Mesenchymal stem cell (in vitro differentiated cells and primary cell): ENCODE measurements at regions not wholly inside any gene's neighbourhood (a gene's known extent, or its start where the extent isn't known, plus 50 kb on each side); places are given as distances from the start of the nearest gene placed in this dataset.

Source experiments
- DNase-seq: peaks from one replicate; pipeline ENCODE4 v3.0.0-alpha.2; 2013
- H2AFZ ChIP-seq: one replicate; pipeline ENCODE4 v1.6.1; 2013; ENCODE audit warnings: low read depth, mild to moderate bottlenecking, control low read depth, inconsistent platforms, low read length, moderate library complexity
- H2AK5ac ChIP-seq: 2 replicates; pipeline ENCODE4 v1.6.1; 2013; ENCODE audit warnings: low read length, moderate library complexity, mild to moderate bottlenecking, inconsistent platforms; ENCODE audit not compliant: severe bottlenecking
- H2BK120ac ChIP-seq: one replicate; pipeline ENCODE4 v1.6.1; 2013; ENCODE audit warnings: low read depth, mild to moderate bottlenecking, inconsistent platforms, low read length, moderate library complexity
- H2BK12ac ChIP-seq, 2 experiments: one replicate each; pipeline ENCODE4 v1.6.1; 2013; ENCODE audit warnings: inconsistent platforms in 2 of 2, low read length in 2 of 2, mild to moderate bottlenecking in 2 of 2, moderate library complexity in 2 of 2, control low read depth in 1 of 2
- H2BK15ac ChIP-seq: one replicate; pipeline ENCODE4 v1.6.1; 2013; ENCODE audit warnings: mild to moderate bottlenecking, low read depth, inconsistent platforms; ENCODE audit not compliant: poor library complexity, severe bottlenecking
- H2BK5ac ChIP-seq: 2 replicates; pipeline ENCODE4 v1.6.1; 2013; ENCODE audit warnings: low read depth, mild to moderate bottlenecking, low read length, control low read depth, inconsistent platforms; ENCODE audit not compliant: poor library complexity, severe bottlenecking
- H3K14ac ChIP-seq, 2 experiments: one replicate each; pipeline ENCODE4 v1.6.1; 2013; ENCODE audit warnings: inconsistent platforms in 2 of 2, low read length in 2 of 2, control low read depth in 1 of 2, mild to moderate bottlenecking in 1 of 2, moderate library complexity in 1 of 2
- H3K18ac ChIP-seq, 2 experiments: one replicate each; pipeline ENCODE4 v1.6.1; 2013; ENCODE audit warnings: inconsistent platforms in 2 of 2, low read length in 2 of 2, control low read depth in 1 of 2, low read depth in 1 of 2, mild to moderate bottlenecking in 1 of 2
- H3K23ac ChIP-seq, 2 experiments: one replicate each; pipeline ENCODE4 v1.6.1; 2013; ENCODE audit warnings: inconsistent platforms in 2 of 2, low read length in 2 of 2, mild to moderate bottlenecking in 2 of 2, moderate library complexity in 2 of 2, control low read depth in 1 of 2
- H3K27ac ChIP-seq: 2 replicates; pipeline ENCODE4 v1.5.1; 2013; ENCODE audit warnings: mild to moderate bottlenecking, moderate library complexity, low read length, control low read depth, inconsistent platforms; ENCODE audit not compliant: poor library complexity, severe bottlenecking
- H3K27me3 ChIP-seq, 2 experiments: 2 replicates each; pipeline versions ENCODE4 v1.6.1 to v1.7.0; 2013; ENCODE audit warnings: low read length in 2 of 2, mild to moderate bottlenecking in 2 of 2, moderate library complexity in 2 of 2, control low read depth in 1 of 2, inconsistent platforms in 1 of 2; ENCODE audit not compliant: control insufficient read depth in 1 of 2, insufficient read depth in 1 of 2
- H3K36me3 ChIP-seq, 2 experiments: 2 replicates each; pipeline versions ENCODE4 v1.6.1 to v1.7.0; 2013; ENCODE audit warnings: low read length in 2 of 2, control low read depth in 1 of 2, inconsistent platforms in 1 of 2, low read depth in 1 of 2, mild to moderate bottlenecking in 1 of 2; ENCODE audit not compliant: insufficient read depth in 2 of 2, control insufficient read depth in 1 of 2
- H3K4ac ChIP-seq, 2 experiments: one replicate each; pipeline ENCODE4 v1.6.1; 2013; ENCODE audit warnings: inconsistent platforms in 2 of 2, low read length in 2 of 2, mild to moderate bottlenecking in 2 of 2, moderate library complexity in 2 of 2, control low read depth in 1 of 2, low read depth in 1 of 2
- H3K4me1 ChIP-seq: 2 replicates; pipeline ENCODE4 v1.6.1; 2013; ENCODE audit warnings: low read depth, low read length, control low read depth; ENCODE audit not compliant: control insufficient read depth, insufficient read depth
- H3K4me2 ChIP-seq: 2 replicates; pipeline ENCODE4 v1.6.1; 2013; ENCODE audit warnings: low read length, mild to moderate bottlenecking, inconsistent platforms; ENCODE audit not compliant: poor library complexity, severe bottlenecking
- H3K4me3 ChIP-seq, 2 experiments: 2 replicates each; pipeline versions ENCODE4 v1.5.1 to v1.7.0; 2013; ENCODE audit warnings: low read length in 2 of 2, mild to moderate bottlenecking in 2 of 2, control low read depth in 1 of 2, low read depth in 1 of 2; ENCODE audit not compliant: insufficient read depth in 1 of 2
- H3K79me1 ChIP-seq: replicated peaks from 2 replicates; pipeline ENCODE4 v1.6.1; 2013; ENCODE audit warnings: mild to moderate bottlenecking, control low read depth, low read length, inconsistent platforms; ENCODE audit not compliant: poor library complexity, severe bottlenecking
- H3K9ac ChIP-seq: 2 replicates; pipeline ENCODE4 v1.7.0; 2013; ENCODE audit warnings: mild to moderate bottlenecking, low read length, moderate library complexity
- H3K9me3 ChIP-seq: 2 replicates; pipeline ENCODE4 v1.7.0; 2013; ENCODE audit warnings: mild to moderate bottlenecking, low read length; ENCODE audit not compliant: control insufficient read depth
- H4K8ac ChIP-seq: one replicate; pipeline ENCODE4 v1.6.1; 2013; ENCODE audit warnings: inconsistent platforms, mild to moderate bottlenecking, low read length, moderate library complexity
- H4K91ac ChIP-seq: one replicate; pipeline ENCODE4 v1.6.1; 2013; ENCODE audit warnings: mild to moderate bottlenecking, low read length, inconsistent platforms
- WGBS: methylation state at CpG from one replicate; pipeline ENCODE4 v1.1.7; 2013; ENCODE audit warnings: mixed read lengths; 5-methylcytosine and 5-hydroxymethylcytosine counted together

- H2BK5ac ChIP-seq, result no peak overlapping the region
- peaks cover 57 to 95% of the 10 kb centered on the region in 2 experiments for H3K27me3 ChIP-seq
- H3K14ac ChIP-seq, result no peak overlapping the region
- DNase-seq, result no peak
- no peak overlapping the region for H3K4me3 ChIP-seq
- no peak overlapping the region for H2BK120ac ChIP-seq
- no peak overlapping the region for H4K91ac ChIP-seq
- no peak overlapping the region for H2AFZ ChIP-seq
- H2BK15ac ChIP-seq, result no peak overlapping the region
- H3K4me2 ChIP-seq, result no peak overlapping the region
- H3K18ac ChIP-seq, result no peak overlapping the region
- no peaks in the 10 kb centered on the region for H3K79me1 ChIP-seq
- no peak overlapping the region for H4K8ac ChIP-seq
- no peaks in the 10 kb centered on the region for H3K36me3 ChIP-seq
- no peak overlapping the region for H3K4ac ChIP-seq
- no peak overlapping the region for H3K9ac ChIP-seq
- peaks cover 36% of the 10 kb centered on the region for H3K9me3 ChIP-seq
- no CpG with 5 or more reads among the region's 1 CpG for WGBS
- no peak overlapping the region for H2BK12ac ChIP-seq
- no peaks in the 10 kb centered on the region for H3K4me1 ChIP-seq
- H2AK5ac ChIP-seq, result no peak overlapping the region
- H3K23ac ChIP-seq, result no peak overlapping the region
- no peak overlapping the region for H3K27ac ChIP-seq
These were observed 311.7 kb upstream of the TLE3 start for GRCh38 chr15:70409388-70409787.

GRCh38 chr15:70407955-70408354 lies 310.2 kb upstream of the TLE3 start:
- H2BK120ac ChIP-seq, result no peak overlapping the region
- no peak overlapping the region for H2BK12ac ChIP-seq
- no peak overlapping the region for H2AK5ac ChIP-seq
- 60% methylated on average over 1 of the region's 1 CpG for WGBS
- H3K79me1 ChIP-seq, result no peaks in the 10 kb centered on the region
- H3K4ac ChIP-seq, result no peak overlapping the region
- peaks cover 64 to 98% of the 10 kb centered on the region in 2 experiments for H3K27me3 ChIP-seq
- H2AFZ ChIP-seq, result no peak overlapping the region
- H3K14ac ChIP-seq, result no peak overlapping the region
- no peak overlapping the region for H3K23ac ChIP-seq
- no peak overlapping the region for H3K18ac ChIP-seq
- H3K4me3 ChIP-seq, result no peak overlapping the region
- H3K4me1 ChIP-seq, result no peaks in the 10 kb centered on the region
- no peak overlapping the region for H4K8ac ChIP-seq
- H2BK15ac ChIP-seq, result no peak overlapping the region
- no peak overlapping the region for H2BK5ac ChIP-seq
- H3K9me3 ChIP-seq, result peaks cover 36% of the 10 kb centered on the region
- H4K91ac ChIP-seq, result no peak overlapping the region
- H3K36me3 ChIP-seq, result no peaks in the 10 kb centered on the region
- no peak overlapping the region for H3K27ac ChIP-seq
- DNase-seq, result no peak
- H3K4me2 ChIP-seq, result no peak overlapping the region
- no peak overlapping the region for H3K9ac ChIP-seq

GRCh38 chr15:70407336-70407670 lies 309.6 kb upstream of the TLE3 start:
- DNase-seq, result no peak
- no peaks in the 10 kb centered on the region for H3K79me1 ChIP-seq
- H2BK5ac ChIP-seq, result no peak overlapping the region
- H3K4ac ChIP-seq, result no peak overlapping the region
- H3K4me3 ChIP-seq, result no peak overlapping the region
- no peak overlapping the region for H3K23ac ChIP-seq
- no peak overlapping the region for H3K14ac ChIP-seq
- no peaks in the 10 kb centered on the region for H3K36me3 ChIP-seq
- 80% methylated on average over 7 of the region's 7 CpGs for WGBS
- H2BK15ac ChIP-seq, result no peak overlapping the region
- H2AK5ac ChIP-seq, result no peak overlapping the region
- H2BK12ac ChIP-seq, result no peak overlapping the region
- no peak overlapping the region for H3K9ac ChIP-seq
- H4K91ac ChIP-seq, result no peak overlapping the region
- H3K18ac ChIP-seq, result no peak overlapping the region
- no peak overlapping the region for H2BK120ac ChIP-seq
- H2AFZ ChIP-seq, result no peak overlapping the region
- H3K27ac ChIP-seq, result no peak overlapping the region
- H4K8ac ChIP-seq, result no peak overlapping the region
- H3K9me3 ChIP-seq, result peaks cover 36% of the 10 kb centered on the region
- no peak overlapping the region for H3K4me2 ChIP-seq
- peaks cover 65 to 98% of the 10 kb centered on the region in 2 experiments for H3K27me3 ChIP-seq
- H3K4me1 ChIP-seq, result no peaks in the 10 kb centered on the region

- 62% methylated on average over 10 of the region's 10 CpGs for WGBS
- no peaks in the 10 kb centered on the region for H3K79me1 ChIP-seq
- no peaks in the 10 kb centered on the region for H3K36me3 ChIP-seq
These were observed 309.1 kb upstream of the TLE3 start for GRCh38 chr15:70406617-70407335.

More at GRCh38 chr15:70406617-70407335, 309.1 kb upstream of the TLE3 start:
- peak overlapping the region; percentile 5 for H4K8ac ChIP-seq
- no peak overlapping the region for H2BK12ac ChIP-seq
- H3K4me1 ChIP-seq, result no peaks in the 10 kb centered on the region
- H3K4ac ChIP-seq, result no peak overlapping the region
- no peak overlapping the region for H2AFZ ChIP-seq
- no peak overlapping the region for H3K14ac ChIP-seq
- DNase-seq, result no peak
- no peak overlapping the region for H2AK5ac ChIP-seq
- no peak overlapping the region for H3K9ac ChIP-seq
- H3K4me3 ChIP-seq, result no peak overlapping the region
- H2BK120ac ChIP-seq, result no peak overlapping the region
- no peak overlapping the region for H3K4me2 ChIP-seq
- H3K9me3 ChIP-seq, result peaks cover 36% of the 10 kb centered on the region
- H3K23ac ChIP-seq, result no peak overlapping the region
- H2BK15ac ChIP-seq, result no peak overlapping the region
- H4K91ac ChIP-seq, result no peak overlapping the region
- H3K18ac ChIP-seq, result no peak overlapping the region
- no peak overlapping the region for H2BK5ac ChIP-seq
- no peak overlapping the region for H3K27ac ChIP-seq
- H3K27me3 ChIP-seq, result peaks cover 65 to 94% of the 10 kb centered on the region in 2 experiments
